ENCODE measurements at regions not wholly inside any gene's neighbourhood (a gene's known extent, or its start where the extent isn't known, plus 50 kb on each side); places are given as distances from the start of the nearest gene placed in this dataset.

GRCh38 chr3:182451871-182452270, 341.4 kb upstream of the ATP11B start:
- H3K4me3 ChIP-seq (ENCODE audit: low read depth, low read length), result no peak overlapping the region
- no peak for TF ChIP-seq CTCF (IDR thresholded peaks at IDR 0.05; ENCODE audit: low read depth, low read length)
- no peaks in the 10 kb centered on the region for H3K27me3 ChIP-seq (ENCODE audit: control insufficient read depth, insufficient read depth, low read length)
- H3K9me3 ChIP-seq (ENCODE audit: control insufficient read depth, insufficient read depth, low read length), result peaks cover 11% of the 10 kb centered on the region
- DNase-seq (ENCODE audit: low read depth, low spot score), result no peak
- CTCF ChIA-PET, result no interaction called here
- no peak overlapping the region for H3K27ac ChIP-seq (ENCODE audit: low read depth, low read length)
- POLR2A ChIA-PET, result no interaction called here

DNA sequence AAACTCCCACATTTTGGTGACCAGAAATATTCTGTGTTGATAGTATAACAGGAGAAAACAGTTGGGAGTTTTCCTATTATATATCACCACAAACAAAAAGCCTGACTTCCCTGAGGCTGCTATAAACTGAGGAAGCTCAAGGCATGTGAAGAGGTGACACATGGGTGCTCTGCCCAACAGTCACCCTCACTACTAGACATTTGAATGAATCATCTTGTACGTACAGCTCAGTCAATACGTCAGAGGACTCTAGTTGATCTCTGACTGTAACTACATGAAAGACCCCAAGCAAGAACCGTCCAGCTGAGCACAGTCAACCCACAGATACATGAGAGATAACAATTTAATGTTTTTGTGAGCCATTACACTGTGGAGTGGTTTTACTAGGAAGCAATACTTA, 338.3 kb upstream of the ATP11B start:
- POLR2A ChIA-PET, result no interaction called here
- DNase-seq (ENCODE audit: low read depth, low spot score), result no peak
- Histone ChIP-seq H3K27ac (ENCODE audit: low read depth, low read length) (no peak overlapping the region), H3K9me3 (ENCODE audit: control insufficient read depth, insufficient read depth, low read length) (peaks cover 6% of the 10 kb centered on the region), H3K27me3 (ENCODE audit: control insufficient read depth, insufficient read depth, low read length) (no peaks in the 10 kb centered on the region), H3K4me3 (ENCODE audit: low read depth, low read length) (no peak overlapping the region)
- CTCF ChIA-PET, result no interaction called here
- no peak for TF ChIP-seq CTCF (IDR thresholded peaks at IDR 0.05; ENCODE audit: low read depth, low read length)

DNA sequence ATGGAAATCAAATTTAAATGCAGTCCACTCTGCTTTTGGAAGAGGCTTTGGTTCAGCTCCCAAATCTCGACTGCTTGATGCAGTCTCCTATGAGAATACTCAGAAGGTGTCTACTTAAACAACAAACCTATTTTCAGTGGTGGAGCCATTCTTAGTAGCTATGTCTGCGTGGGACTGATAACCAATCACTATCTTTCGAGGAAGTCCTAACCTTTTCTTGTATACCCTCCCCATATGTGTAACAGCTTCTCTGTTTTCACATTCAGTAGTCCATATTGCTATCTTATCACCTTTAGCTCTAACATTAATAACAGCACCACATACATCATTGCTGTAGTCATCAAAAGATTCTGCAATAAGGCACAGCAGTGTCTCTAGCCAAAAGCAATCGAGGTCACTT, 333.0 kb upstream of the ATP11B start:
- no peak overlapping the region for H3K4me3 ChIP-seq (ENCODE audit: low read depth, low read length)
- ChIA-PET CTCF (no interaction called here), POLR2A (no interaction called here)
- H3K9me3 ChIP-seq (ENCODE audit: control insufficient read depth, insufficient read depth, low read length), result peaks cover 13% of the 10 kb centered on the region
- TF ChIP-seq CTCF (IDR thresholded peaks at IDR 0.05; ENCODE audit: low read depth, low read length), result no peak
- DNase-seq (ENCODE audit: low read depth, low spot score), result no peak
- no peak overlapping the region for H3K27ac ChIP-seq (ENCODE audit: low read depth, low read length)
- H3K27me3 ChIP-seq (ENCODE audit: control insufficient read depth, insufficient read depth, low read length), result no peaks in the 10 kb centered on the region

DNA sequence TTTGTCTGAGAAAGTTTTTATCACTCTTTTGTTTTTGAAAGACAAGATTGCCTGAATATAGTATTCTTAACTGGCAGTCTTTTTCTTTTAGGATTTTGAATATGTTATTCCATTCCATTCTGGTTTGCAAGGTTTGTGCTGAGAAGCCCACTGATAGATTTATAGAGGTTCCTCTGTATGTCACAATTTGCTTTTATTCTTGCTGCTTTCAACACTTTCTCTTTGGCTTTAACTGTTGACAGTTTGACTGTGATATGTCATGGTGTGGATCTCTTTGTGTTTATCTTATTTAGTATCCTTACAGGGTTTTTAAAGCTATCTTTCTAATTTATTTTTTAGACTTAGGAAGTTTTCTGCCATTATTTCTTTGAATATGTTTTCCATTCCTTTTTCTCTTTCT, 331.2 kb upstream of the ATP11B start:
- H3K27me3 ChIP-seq (ENCODE audit: control insufficient read depth, insufficient read depth, low read length), result no peaks in the 10 kb centered on the region
- peaks cover 13% of the 10 kb centered on the region for H3K9me3 ChIP-seq (ENCODE audit: control insufficient read depth, insufficient read depth, low read length)
- no peak for TF ChIP-seq CTCF (IDR thresholded peaks at IDR 0.05; ENCODE audit: low read depth, low read length)
- no peak overlapping the region for H3K27ac ChIP-seq (ENCODE audit: low read depth, low read length)
- ChIA-PET POLR2A (no interaction called here), CTCF (interaction anchor here (1.1 kb wide), 1 partner anchor 13 kb away, joined by 3 read pairs; no protein-coding TSS in a partner anchor)
- no peak for DNase-seq (ENCODE audit: low read depth, low spot score)
- H3K4me3 ChIP-seq (ENCODE audit: low read depth, low read length), result no peak overlapping the region

- H3K27ac ChIP-seq (ENCODE audit: low read depth, low read length), result no peak overlapping the region
- POLR2A ChIA-PET, result no interaction called here
- TF ChIP-seq CTCF (IDR thresholded peaks at IDR 0.05; ENCODE audit: low read depth, low read length), result no peak
- CTCF ChIA-PET, result no interaction called here
- no peak overlapping the region for H3K4me3 ChIP-seq (ENCODE audit: low read depth, low read length)
- peaks cover 15% of the 10 kb centered on the region for H3K9me3 ChIP-seq (ENCODE audit: control insufficient read depth, insufficient read depth, low read length)
- H3K27me3 ChIP-seq (ENCODE audit: control insufficient read depth, insufficient read depth, low read length), result no peaks in the 10 kb centered on the region
- DNase-seq (ENCODE audit: low read depth, low spot score), result no peak
Measured at GRCh38 chr3:182464513-182465145, 328.7 kb upstream of the ATP11B start.
